ENCODE measurements at regions not wholly inside any gene's neighbourhood (a gene's known extent, or its start where the extent isn't known, plus 50 kb on each side); places are given as distances from the start of the nearest gene placed in this dataset.
A peak's percentile ranks its signal among the peaks of the same experiment; 100 is the strongest.

DNA sequence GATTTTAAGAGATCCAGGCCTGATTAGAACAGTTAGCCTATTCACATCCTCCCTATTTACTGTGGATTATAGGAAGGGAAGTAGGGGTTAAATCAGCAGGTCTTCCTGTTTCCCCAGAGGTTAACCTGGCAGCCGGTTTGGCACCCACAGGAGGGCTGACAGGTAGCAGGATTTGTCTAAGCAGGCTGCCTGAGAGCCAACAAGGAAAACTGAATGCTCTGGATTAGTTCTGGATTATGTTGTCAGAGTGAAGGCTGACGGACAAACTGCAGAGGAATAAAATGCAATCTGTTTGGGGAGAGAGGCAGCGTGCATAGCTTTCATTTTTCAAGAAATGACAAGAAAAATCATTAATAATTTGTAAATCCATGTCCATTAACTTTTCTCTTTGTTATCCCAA, 397.1 kb upstream of the FAM241A start:
- Histone ChIP-seq H2BK20ac (ENCODE audit: low read length) (no peak overlapping the region), H2BK5ac (ENCODE audit: low read depth, low read length) (no peak overlapping the region), H4K5ac (ENCODE audit: insufficient read length, low read depth, low read length) (no peak overlapping the region), H3K27ac (ENCODE audit: low read depth, low read length) (no peak overlapping the region), H4K91ac (replicated peaks; ENCODE audit: insufficient read length, low read length) (no peak overlapping the region), H3K79me1 (ENCODE audit: low read depth, low read length) (no peaks in the 10 kb centered on the region), H3K4ac (replicated peaks; ENCODE audit: insufficient read length, low read depth, low read length) (no peak overlapping the region), H3K9me3 (ENCODE audit: insufficient read depth in 2 of 2, low read depth in 1 of 2, low read length in 1 of 2) (no peaks in the 10 kb centered on the region), H2AK5ac (ENCODE audit: low read depth, low read length) (no peak overlapping the region), H3K18ac (ENCODE audit: extremely low read depth, low read length) (no peak overlapping the region), H3K4me1 (replicated peaks in 1 of 4; ENCODE audit: control insufficient read depth in 3 of 4, insufficient read depth in 4 of 4, low read length in 3 of 4) (0 out of 7 replicates have a peak, but pooled peaks cover 0 to 2% (median 0%) of the 10 kb centered on the region in 4 experiments), H2BK15ac (ENCODE audit: low read length) (no peak overlapping the region), H3K14ac (ENCODE audit: insufficient read length) (no peak overlapping the region), H2BK12ac (ENCODE audit: low read depth, low read length) (no peak overlapping the region), H3K79me2 (ENCODE audit: control insufficient read depth in 1 of 2, insufficient read depth in 2 of 2, low read length in 2 of 2) (no peaks in the 10 kb centered on the region), H3K9ac (replicated peaks in 1 of 4; ENCODE audit: extremely low read depth in 1 of 4, low read depth in 3 of 4, low read length in 3 of 4) (no peak overlapping the region), H3K23ac (ENCODE audit: insufficient read length) (no peak overlapping the region), H3K4me2 (ENCODE audit: insufficient read depth in 1 of 2, low read depth in 2 of 2, low read length in 2 of 2) (no peak overlapping the region), H3K4me3 (ENCODE audit: extremely low read depth in 1 of 4, insufficient read depth in 2 of 4, low read depth in 3 of 4, low read length in 4 of 4) (no peak overlapping the region), H3K36me3 (ENCODE audit: control insufficient read depth in 2 of 4, insufficient read depth in 4 of 4, low read length in 3 of 4) (no peaks in the 10 kb centered on the region), H3K56ac (replicated peaks; ENCODE audit: insufficient read length, low read depth, low read length) (no peak overlapping the region), H4K20me1 (replicated peaks in 1 of 2; ENCODE audit: control insufficient read depth in 1 of 2, insufficient read depth in 2 of 2, low read length in 2 of 2) (no peaks in the 10 kb centered on the region), H3K23me2 (ENCODE audit: low read depth, low read length) (no peaks in the 10 kb centered on the region), H4K8ac (ENCODE audit: extremely low read depth, insufficient read depth, low read length) (no peak overlapping the region), H3K27me3 (replicated peaks in 1 of 4; ENCODE audit: control insufficient read depth in 3 of 4, extremely low read depth in 1 of 4, insufficient read depth in 3 of 4, low read length in 3 of 4) (no peaks in the 10 kb centered on the region), H2AFZ (ENCODE audit: low read length) (no peak overlapping the region), H2BK120ac (replicated peaks; ENCODE audit: low read depth, low read length) (no peak overlapping the region)
- DNase-seq (ENCODE audit: low read depth in 1 of 2, low spot score in 2 of 2) = peak in 1 of 2 experiments; percentile 47
- TF ChIP-seq SRF (IDR thresholded peaks at IDR 0.05; ENCODE audit: low read depth, low read length) (no peak), SP4 (IDR thresholded peaks at IDR 0.05; ENCODE audit: low read length) (no peak), EP300 (IDR thresholded peaks at IDR 0.05; ENCODE audit: borderline replicate concordance in 1 of 2, low read depth in 2 of 2, low read length in 2 of 2) (no peak), RNF2 (IDR thresholded peaks at IDR 0.05; ENCODE audit: borderline replicate concordance, low read depth, low read length, missing control alignments, poor library complexity, severe bottlenecking) (no peak), JUND (IDR thresholded peaks at IDR 0.05; ENCODE audit: low read length) (no peak), POU5F1 (IDR thresholded peaks at IDR 0.05; ENCODE audit: low read depth, low read length) (no peak), FOSL1 (IDR thresholded peaks at IDR 0.05; ENCODE audit: insufficient read depth, low read depth, low read length) (no peak), HDAC6 (IDR thresholded peaks at IDR 0.05; ENCODE audit: low read depth, low read length) (no peak), SP1 (IDR thresholded peaks at IDR 0.05; ENCODE audit: low read depth, low read length) (no peak), GABPA (IDR thresholded peaks at IDR 0.05; ENCODE audit: borderline replicate concordance, insufficient read depth, low read length) (no peak), CEBPB (IDR thresholded peaks at IDR 0.05; ENCODE audit: low read depth, low read length) (no peak), TAF1 (IDR thresholded peaks at IDR 0.05; ENCODE audit: low read depth, low read length) (no peak), CHD1 (IDR thresholded peaks at IDR 0.05; ENCODE audit: low read depth, low read length) (no peak)
- peak; percentile 19 for FAIRE-seq
- CTCF ChIA-PET (ENCODE audit: partially characterized antibody) = interaction anchor here (0.6 kb wide), 1 partner anchor 33 kb away, joined by 3 read pairs; no protein-coding TSS in a partner anchor
- 63% methylated on average over 3 of the region's 3 CpGs; no CpG with 5 or more reads in 1 of the 2 experiments for WGBS, 2 experiments (ENCODE audit: extremely low coverage in 1 of 2, insufficient coverage in 1 of 2, insufficient read length in 1 of 2, insufficient replicate concordance in 2 of 2, low coverage in 1 of 2, low lambda C conversion rate in 2 of 2, missing lambda C conversion rate in 1 of 2)
- POLR2A ChIA-PET (ENCODE audit: partially characterized antibody) = no interaction called here
